ENCODE measurements at regions not wholly inside any gene's neighbourhood (a gene's known extent, or its start where the extent isn't known, plus 50 kb on each side); places are given as distances from the start of the nearest gene placed in this dataset.

GRCh38 chr2:2517399-2517798 is 186.3 kb upstream of the MYT1L start:
- no peak for DNase-seq (ENCODE audit: low spot score)
- Histone ChIP-seq H3K4me3 (ENCODE audit: low read depth in 1 of 3, low read length in 3 of 3) (no peak overlapping the region), H3K36me3 (ENCODE audit: control insufficient read depth in 4 of 4, insufficient read depth in 3 of 4, low read depth in 1 of 4, low read length in 3 of 4) (no peaks in the 10 kb centered on the region), H3K9ac (ENCODE audit: low read depth in 1 of 2, low read length in 2 of 2) (no peak overlapping the region), H3K27me3 (ENCODE audit: control insufficient read depth in 4 of 4, insufficient read depth in 4 of 4, low read length in 3 of 4) (peaks cover 0 to 5% (median 1%) of the 10 kb centered on the region in 4 donors), H3K4me1 (ENCODE audit: control insufficient read depth in 4 of 4, insufficient read depth in 4 of 4, low read length in 3 of 4) (no peaks in the 10 kb centered on the region), H3K9me3 (ENCODE audit: control insufficient read depth in 4 of 4, low read length in 3 of 4) (no peaks in the 10 kb centered on the region), H3K27ac (ENCODE audit: low read depth in 1 of 2, low read length in 2 of 2) (no peak overlapping the region)
- TF ChIP-seq SP1 (IDR thresholded peaks at IDR 0.05) (no peak), YY1 (IDR thresholded peaks at IDR 0.05) (no peak), REST (IDR thresholded peaks at IDR 0.05) (no peak), HNF4A (conservative IDR thresholded peaks at IDR 0.05) (no peak), GABPA (IDR thresholded peaks at IDR 0.05 in 1 of 2, conservative IDR thresholded peaks at IDR 0.05 in 1 of 2) (no peak)
- WGBS = 46% methylated on average over 2 of the region's 2 CpGs

GRCh38 chr2:2516386-2516785 is 185.3 kb upstream of the MYT1L start:
- WGBS = 83% methylated on average over 14 of the region's 14 CpGs
- TF ChIP-seq JUND (IDR thresholded peaks at IDR 0.05) = no peak
- no peak for TF ChIP-seq EGR1 (IDR thresholded peaks at IDR 0.05; ENCODE audit: low read depth in 2 of 2)
- TF ChIP-seq CTCF (IDR thresholded peaks at IDR 0.05; ENCODE audit: low read depth, low read length, missing input control) = no peak
- TF ChIP-seq ATF3 (IDR thresholded peaks at IDR 0.05) = no peak
- no peak for TF ChIP-seq ZBTB33 (IDR thresholded peaks at IDR 0.05)
- TF ChIP-seq FOXA1 (IDR thresholded peaks at IDR 0.05) = no peak
- no peak for TF ChIP-seq REST (IDR thresholded peaks at IDR 0.05)
- TF ChIP-seq RAD21 (IDR thresholded peaks at IDR 0.05) = no peak
- no peak for TF ChIP-seq YY1 (IDR thresholded peaks at IDR 0.05)
- TF ChIP-seq HNF4G (IDR thresholded peaks at IDR 0.05) = no peak
- TF ChIP-seq HNF4A (conservative IDR thresholded peaks at IDR 0.05) = no peak
- no peak for TF ChIP-seq RXRA (IDR thresholded peaks at IDR 0.05)
- TF ChIP-seq TAF1 (conservative IDR thresholded peaks at IDR 0.05) = no peak
- no peak overlapping the region for H3K4me3 ChIP-seq (ENCODE audit: low read depth in 1 of 3, low read length in 3 of 3)
- no peak overlapping the region for H3K27ac ChIP-seq (ENCODE audit: low read depth in 1 of 2, low read length in 2 of 2)
- H3K4me1 ChIP-seq (ENCODE audit: control insufficient read depth in 4 of 4, insufficient read depth in 4 of 4, low read length in 3 of 4) = no peaks in the 10 kb centered on the region
- H3K27me3 ChIP-seq (ENCODE audit: control insufficient read depth in 4 of 4, insufficient read depth in 4 of 4, low read length in 3 of 4) = peaks cover 0 to 5% (median 1%) of the 10 kb centered on the region in 4 donors
- no peak for DNase-seq (ENCODE audit: low spot score)
- no peaks in the 10 kb centered on the region for H3K36me3 ChIP-seq (ENCODE audit: control insufficient read depth in 4 of 4, insufficient read depth in 3 of 4, low read depth in 1 of 4, low read length in 3 of 4)
- H3K9me3 ChIP-seq (ENCODE audit: control insufficient read depth in 4 of 4, low read length in 3 of 4) = no peaks in the 10 kb centered on the region
- no peak overlapping the region for H3K9ac ChIP-seq (ENCODE audit: low read depth in 1 of 2, low read length in 2 of 2)

All from liver (tissue), 8 donors.